ENCODE measurements at regions not wholly inside any gene's neighbourhood (a gene's known extent, or its start where the extent isn't known, plus 50 kb on each side); places are given as distances from the start of the nearest gene placed in this dataset.

GRCh38 chr3:145952536-145952935 lies 208.4 kb downstream of the PLOD2 start:
- Histone ChIP-seq H3K4me1 (no peaks in the 10 kb centered on the region), H3K36me3 (no peaks in the 10 kb centered on the region), H3K27me3 (no peaks in the 10 kb centered on the region), H3K4me3 (no peak overlapping the region), H3K9me3 (no peaks in the 10 kb centered on the region), H3K27ac (no peak overlapping the region)
- TF ChIP-seq CTCF (IDR thresholded peaks at IDR 0.05): no peak
- TF ChIP-seq POLR2AphosphoS5 (IDR thresholded peaks at IDR 0.05): no peak
- no peak for TF ChIP-seq EP300 (IDR thresholded peaks at IDR 0.05)
- no peak for TF ChIP-seq POLR2A (IDR thresholded peaks at IDR 0.05)
- no peak for ATAC-seq
- 63 to 81% methylated on average over 1 to 4 of the region's 4 CpGs for WGBS, 2 donors (ENCODE audit: low coverage in 1 of 2)

- 93 to 96% methylated on average over 3 of the region's 3 CpGs for WGBS, 2 donors (ENCODE audit: low coverage in 1 of 2)
- no peak for ATAC-seq
- TF ChIP-seq CTCF (IDR thresholded peaks at IDR 0.05) (no peak), POLR2AphosphoS5 (IDR thresholded peaks at IDR 0.05) (no peak), POLR2A (IDR thresholded peaks at IDR 0.05) (no peak), EP300 (IDR thresholded peaks at IDR 0.05) (no peak)
- no peaks in the 10 kb centered on the region for H3K36me3 ChIP-seq
- no peaks in the 10 kb centered on the region for H3K4me1 ChIP-seq
- H3K27ac ChIP-seq: no peak overlapping the region
- no peaks in the 10 kb centered on the region for H3K9me3 ChIP-seq
- H3K4me3 ChIP-seq: no peak overlapping the region
- no peaks in the 10 kb centered on the region for H3K27me3 ChIP-seq
These were observed 207.7 kb downstream of the PLOD2 start for GRCh38 chr3:145953316-145953715.

- Histone ChIP-seq H3K4me1 (peaks cover 0 to 7% (median 0%) of the 10 kb centered on the region in 3 donors), H3K27me3 (no peaks in the 10 kb centered on the region), H3K36me3 (no peaks in the 10 kb centered on the region), H3K4me3 (no peak overlapping the region), H3K27ac (no peak overlapping the region), H3K9me3 (no peaks in the 10 kb centered on the region)
- 78 to 82% methylated on average over 2 of the region's 2 CpGs for WGBS, 2 donors (ENCODE audit: low coverage in 1 of 2)
- ATAC-seq: no peak
- TF ChIP-seq EP300 (IDR thresholded peaks at IDR 0.05) (no peak), POLR2AphosphoS5 (IDR thresholded peaks at IDR 0.05) (no peak), CTCF (IDR thresholded peaks at IDR 0.05) (no peak), POLR2A (IDR thresholded peaks at IDR 0.05) (no peak)
These were observed 201.4 kb downstream of the PLOD2 start for GRCh38 chr3:145959457-145960088.

- Histone ChIP-seq H3K36me3 (no peaks in the 10 kb centered on the region), H3K4me3 (no peak overlapping the region), H3K9me3 (no peaks in the 10 kb centered on the region), H3K27ac (no peak overlapping the region), H3K27me3 (no peaks in the 10 kb centered on the region), H3K4me1 (peaks cover 0 to 7% (median 0%) of the 10 kb centered on the region in 3 donors)
- TF ChIP-seq POLR2A (IDR thresholded peaks at IDR 0.05) (no peak), EP300 (IDR thresholded peaks at IDR 0.05) (no peak), POLR2AphosphoS5 (IDR thresholded peaks at IDR 0.05) (no peak), CTCF (IDR thresholded peaks at IDR 0.05) (no peak)
- no peak for ATAC-seq
- 88% methylated on average over 2 of the region's 2 CpGs; no CpG with 5 or more reads in 1 of the 2 donors for WGBS, 2 donors (ENCODE audit: low coverage in 1 of 2)
These were observed 197.9 kb downstream of the PLOD2 start for GRCh38 chr3:145963111-145963510.

GRCh38 chr3:145967043-145967442 lies 193.9 kb downstream of the PLOD2 start:
- H3K36me3 ChIP-seq: no peaks in the 10 kb centered on the region
- 94 to 100% methylated on average over 2 to 3 of the region's 3 CpGs for WGBS, 2 donors (ENCODE audit: low coverage in 1 of 2)

More at GRCh38 chr3:145967043-145967442, 193.9 kb downstream of the PLOD2 start:
- TF ChIP-seq EP300 (IDR thresholded peaks at IDR 0.05) (no peak), CTCF (IDR thresholded peaks at IDR 0.05) (no peak), POLR2A (IDR thresholded peaks at IDR 0.05) (no peak)
- no peaks in the 10 kb centered on the region for H3K27me3 ChIP-seq
- H3K4me1 ChIP-seq: peaks cover 0 to 7% (median 0%) of the 10 kb centered on the region in 3 donors
- H3K27ac ChIP-seq: no peak overlapping the region
- ATAC-seq: no peak
- no peaks in the 10 kb centered on the region for H3K9me3 ChIP-seq
- no peak overlapping the region for H3K4me3 ChIP-seq
